GM19438 (cell line): ENCODE measurements at regions not wholly inside any gene's neighbourhood (a gene's known extent, or its start where the extent isn't known, plus 50 kb on each side); places are given as distances from the start of the nearest gene placed in this dataset.

Source experiments
- ATAC-seq: cut with Tn5 transposase; IDR thresholded peaks from one replicate; pipeline ENCODE4 v1.9.1; 2021; ENCODE audit warnings: low read depth; ENCODE audit not compliant: unreplicated experiment

DNA sequence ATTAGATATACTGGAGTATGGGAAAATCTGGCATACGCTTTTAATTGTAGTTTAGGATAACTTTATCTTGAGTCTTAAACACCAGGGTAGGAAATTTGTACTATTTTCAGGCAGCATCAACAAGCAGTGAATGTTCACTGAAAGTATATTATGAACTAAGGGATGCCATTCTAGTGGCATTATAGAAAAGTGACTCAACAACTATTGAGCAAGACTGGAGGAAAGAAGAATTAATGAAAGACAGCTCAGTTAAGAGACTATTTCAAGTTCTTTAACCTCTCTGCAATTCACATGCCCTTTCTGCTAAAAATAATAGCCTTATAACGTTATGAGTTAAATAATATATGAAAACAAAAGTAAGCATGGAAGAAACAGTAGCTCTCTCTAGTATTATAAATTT lies 343.1 kb downstream of the FSCB start:
- no peak for ATAC-seq

- no peak for ATAC-seq
Measured at GRCh38 chr14:44162197-44162596, 344.9 kb downstream of the FSCB start.

- no peak for ATAC-seq
Measured at GRCh38 chr14:44154874-44155273, 352.2 kb downstream of the FSCB start.

DNA sequence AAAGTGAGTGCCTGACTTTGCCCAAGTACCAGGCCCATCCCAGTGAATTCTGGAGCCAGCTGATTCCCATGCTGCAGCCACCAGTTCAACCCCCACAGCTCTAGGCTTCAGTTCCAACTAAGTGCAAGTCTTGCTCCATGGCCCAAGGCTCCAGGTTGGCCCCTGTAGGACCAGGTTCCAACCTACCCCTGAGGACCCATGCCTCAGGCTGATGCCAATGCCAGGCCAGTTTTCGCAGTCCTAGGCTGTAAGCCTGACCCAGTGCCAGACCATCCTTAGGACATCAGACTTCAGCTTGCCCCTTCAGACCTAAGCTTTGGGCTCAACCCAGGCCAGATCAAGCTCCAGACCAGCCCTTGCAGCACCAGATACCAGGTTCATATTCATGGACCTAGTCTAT lies 352.6 kb downstream of the FSCB start:
- ATAC-seq = no peak

GRCh38 chr14:44151130-44151820 lies 355.8 kb downstream of the FSCB start:
- ATAC-seq = no peak

GRCh38 chr14:44149597-44149996 lies 357.5 kb downstream of the FSCB start:
- ATAC-seq = no peak

GRCh38 chr14:44142006-44142405 lies 365.1 kb downstream of the FSCB start:
- no peak for ATAC-seq

GRCh38 chr14:44135972-44136371 lies 371.1 kb downstream of the FSCB start:
- ATAC-seq = no peak

DNA sequence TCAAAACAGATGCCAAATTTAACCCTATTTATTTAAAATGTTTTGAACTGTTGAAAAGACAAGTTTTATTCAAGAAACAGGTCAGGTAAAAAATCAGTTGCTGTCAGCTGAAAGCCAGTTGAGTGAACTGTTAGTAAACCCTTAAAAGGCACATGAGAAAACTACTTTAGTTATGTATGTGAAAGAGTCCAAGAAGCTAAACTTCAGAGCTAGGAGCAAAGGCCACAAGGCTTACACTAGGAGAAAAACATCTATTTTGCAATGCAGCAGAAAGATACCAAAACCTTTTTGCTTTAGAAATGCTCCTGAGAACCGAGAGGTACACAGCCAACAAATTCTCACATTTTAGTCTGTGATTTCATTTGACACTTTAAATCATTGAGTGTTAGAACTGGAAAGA lies 375.2 kb downstream of the FSCB start:
- no peak for ATAC-seq

DNA sequence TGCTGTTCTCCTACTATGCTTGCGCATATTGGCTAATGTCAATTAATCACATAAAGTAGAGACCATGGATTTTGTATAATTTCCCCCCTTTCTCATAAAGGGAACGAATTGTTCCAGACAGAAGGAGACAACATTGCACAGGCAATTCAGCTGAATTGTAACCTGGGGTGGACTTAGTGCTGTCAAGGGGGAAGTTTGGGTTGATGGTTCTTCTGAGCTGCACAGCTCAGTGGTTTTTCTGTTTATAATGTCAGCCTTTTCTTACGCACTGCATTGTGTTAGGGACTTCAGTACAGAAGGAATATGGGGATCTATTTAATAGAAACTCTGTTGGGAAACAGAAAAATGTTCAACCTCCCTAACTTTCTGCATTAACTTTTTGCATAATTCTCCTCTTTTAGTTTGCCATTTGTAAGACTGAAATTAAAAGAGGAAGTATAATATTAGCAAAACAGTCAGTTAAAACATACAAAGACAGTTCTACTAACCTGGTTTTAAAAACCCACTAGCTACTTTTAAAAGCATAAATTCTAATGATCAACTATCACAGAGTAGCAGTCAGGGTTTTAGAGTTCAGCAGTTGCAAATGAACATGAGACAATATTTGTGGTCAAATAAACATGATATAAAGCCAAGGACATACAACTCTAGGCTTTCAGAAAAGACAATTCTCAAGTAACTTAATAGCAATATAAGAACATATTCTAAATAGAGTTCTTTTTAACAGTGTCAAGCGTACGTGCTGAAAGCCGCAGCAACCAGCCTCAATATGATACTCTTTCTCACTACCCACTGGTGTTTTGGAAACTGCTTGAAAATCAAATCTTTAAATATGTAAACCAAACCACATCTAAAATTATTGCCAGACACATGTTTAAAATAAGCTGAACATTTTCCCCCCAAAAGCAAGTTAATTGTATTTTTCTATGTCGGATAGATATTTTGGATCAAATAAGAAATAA lies 393.0 kb downstream of the FSCB start:
- ATAC-seq = no peak

GRCh38 chr14:44112774-44113460 lies 394.2 kb downstream of the FSCB start:
- ATAC-seq = no peak

DNA sequence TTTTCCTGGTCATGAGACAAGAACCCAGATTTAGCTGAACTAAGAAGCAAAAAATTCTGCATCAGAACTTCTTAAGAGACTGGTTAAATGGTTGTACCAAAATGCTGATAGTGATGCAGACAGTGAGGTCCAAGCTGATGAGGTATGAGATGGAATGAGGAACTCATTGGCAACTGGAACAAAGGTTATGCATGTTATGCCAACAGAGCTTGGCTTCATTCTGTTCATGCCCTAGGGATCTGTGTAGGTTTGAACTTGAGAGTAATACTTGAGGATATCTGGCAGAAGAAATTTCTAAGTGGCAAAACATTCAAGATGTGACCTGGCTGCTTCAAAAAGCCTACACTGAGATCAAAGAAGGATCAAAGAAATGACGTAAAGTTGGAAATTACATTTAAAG lies 398.0 kb downstream of the FSCB start:
- ATAC-seq = no peak

GRCh38 chr14:44108601-44109000 lies 398.5 kb downstream of the FSCB start:
- no peak for ATAC-seq

DNA sequence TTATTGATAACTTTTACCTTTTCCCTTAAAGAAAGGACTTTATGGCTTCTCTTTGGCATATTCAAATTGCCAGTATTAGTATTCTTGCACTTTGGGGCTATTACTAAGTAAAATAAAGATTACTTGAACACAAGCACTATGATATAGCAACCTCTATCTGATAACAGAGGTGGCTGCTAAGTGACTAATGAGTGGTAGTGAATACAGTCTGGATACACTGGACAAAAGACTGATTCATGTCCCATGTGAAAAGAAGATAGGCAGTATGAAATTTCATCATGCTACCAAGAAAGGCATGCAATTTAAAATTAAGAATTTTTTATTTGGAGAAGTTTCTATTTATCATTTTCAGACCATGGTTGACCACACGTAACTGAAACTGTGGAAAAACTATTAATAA lies 399.9 kb downstream of the FSCB start:
- no peak for ATAC-seq

DNA sequence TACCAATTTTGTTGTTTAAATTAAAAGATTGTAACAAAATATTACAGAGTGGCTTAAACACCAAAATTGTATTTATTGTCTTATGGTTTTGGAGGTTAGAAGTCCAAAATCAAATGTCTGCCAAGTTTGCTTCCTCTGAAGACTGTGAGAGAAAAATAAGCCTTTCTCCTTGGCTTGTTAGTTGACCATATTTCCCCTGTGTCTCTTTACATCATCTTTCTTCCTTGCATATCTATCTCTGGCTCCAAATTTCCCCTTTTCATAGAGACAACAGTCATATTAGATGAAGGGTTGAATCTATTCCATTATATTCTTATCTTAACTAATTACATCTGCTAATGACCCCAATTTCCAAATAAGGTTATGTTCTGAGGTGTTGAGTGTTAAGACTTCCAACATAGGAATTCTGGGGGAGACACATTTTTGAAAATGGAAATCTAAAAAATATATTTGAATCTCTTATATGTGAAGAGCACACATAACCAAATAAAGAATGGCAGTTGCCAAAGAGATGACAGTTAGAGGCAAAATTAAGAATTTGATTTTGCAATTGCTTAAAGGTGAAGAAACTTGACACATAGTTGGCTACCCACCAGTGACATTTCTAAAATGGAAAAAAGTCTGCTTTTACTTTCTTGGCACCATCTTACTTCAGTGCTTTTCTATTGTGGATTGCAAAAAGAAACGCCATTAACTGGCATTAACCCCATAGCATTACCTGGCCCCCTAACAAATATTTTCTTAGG lies 407.2 kb downstream of the FSCB start:
- ATAC-seq = no peak

GRCh38 chr14:44081146-44081545 lies 425.9 kb downstream of the FSCB start:
- no peak for ATAC-seq

DNA sequence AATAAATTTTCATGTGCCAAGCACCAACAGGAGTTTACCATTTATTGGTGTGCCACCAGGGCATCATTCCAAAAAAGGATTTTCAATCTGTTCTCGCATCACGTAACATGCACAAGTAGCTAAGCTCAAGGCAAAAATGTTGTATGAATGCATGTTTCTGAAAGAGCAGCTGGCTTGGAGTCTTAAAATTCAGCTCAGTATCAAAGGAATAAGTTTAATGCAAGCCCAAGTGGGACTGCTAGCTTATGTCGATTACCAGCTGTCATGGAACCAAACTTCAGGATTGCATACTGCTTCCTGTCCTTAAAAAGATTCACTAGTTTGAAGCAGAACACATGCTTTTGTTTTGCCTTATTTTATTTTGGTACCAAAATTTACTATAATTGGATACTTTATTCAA lies 437.0 kb downstream of the FSCB start:
- no peak for ATAC-seq

DNA sequence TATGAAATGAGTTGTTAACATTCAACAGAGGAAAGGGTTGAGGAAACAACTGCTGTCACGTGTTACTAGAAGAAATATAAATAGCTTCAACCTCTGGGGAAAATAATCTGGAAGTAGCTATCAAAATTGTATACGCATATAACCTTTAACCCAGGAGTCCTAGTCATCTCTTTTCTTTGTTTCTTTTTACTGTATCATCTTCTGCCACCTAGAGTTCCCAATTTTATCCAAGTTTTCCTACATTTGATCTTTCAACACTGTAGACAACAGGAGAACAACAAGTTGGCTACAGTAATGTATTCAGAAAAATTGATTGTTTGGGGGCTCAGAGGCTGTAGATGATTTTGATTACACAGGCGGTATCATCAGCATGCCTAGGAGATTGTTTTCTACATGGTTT lies 453.7 kb downstream of the FSCB start:
- no peak for ATAC-seq

GRCh38 chr14:44041700-44042099 lies 465.4 kb downstream of the FSCB start:
- no peak for ATAC-seq

- no peak for ATAC-seq
Measured at GRCh38 chr14:44040561-44040960, 466.5 kb downstream of the FSCB start.

- no peak for ATAC-seq
Measured at GRCh38 chr14:44036248-44036647, 470.8 kb downstream of the FSCB start.
